ENCODE measurements at regions not wholly inside any gene's neighbourhood (a gene's known extent, or its start where the extent isn't known, plus 50 kb on each side); places are given as distances from the start of the nearest gene placed in this dataset.
"Not testable (repeated sequence)": the region's sequence is repeated elsewhere in the genome, so short reads cannot be mapped to it uniquely, and the experiment has no call there.

DNA sequence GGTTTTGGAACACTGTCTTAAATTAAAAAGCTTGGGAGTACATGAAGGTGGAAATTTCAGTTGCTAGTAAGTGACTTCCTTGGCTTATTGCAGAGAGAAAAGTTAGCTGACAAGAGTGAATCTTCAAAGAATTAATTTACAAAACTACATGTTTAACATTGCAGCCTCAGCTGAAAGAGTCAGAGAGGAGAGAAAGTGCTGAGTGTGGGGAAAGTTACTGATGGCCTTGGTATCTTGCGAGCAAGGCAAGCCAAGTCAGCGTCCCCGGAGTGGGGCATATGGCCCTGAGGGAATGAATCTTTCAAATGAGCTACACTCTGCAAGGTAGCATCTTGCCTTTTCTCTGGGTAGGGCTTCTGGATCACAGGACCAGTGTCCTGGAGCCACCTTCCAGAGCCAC lies 131.3 kb downstream of the LPIN1 start:
- peaks cover 2% of the 10 kb centered on the region for H3K9me3 Mint-ChIP-seq
- no peak overlapping the region for H2AFZ ChIP-seq (replicated peaks)
- H3K4me1 Mint-ChIP-seq: peaks cover 6% of the 10 kb centered on the region
- no peak for DNase-seq (ENCODE audit: low spot score)
- H3K9me3 ChIP-seq (ENCODE audit: low read depth): no peaks in the 10 kb centered on the region
- no peak overlapping the region for H3K9ac ChIP-seq
- H3F3A ChIP-seq (ENCODE audit: low read depth): no peaks in the 10 kb centered on the region
- H3K36me3 Mint-ChIP-seq: no peaks in the 10 kb centered on the region
- no peak overlapping the region for H3K27ac Mint-ChIP-seq
- no peak overlapping the region for H3K4me3 ChIP-seq
- H3K27ac ChIP-seq: no peak overlapping the region
- no peaks in the 10 kb centered on the region for H3K79me2 ChIP-seq (ENCODE audit: low read depth)
- H3K4me2 ChIP-seq: no peak overlapping the region
- TF ChIP-seq EZH2phosphoT487 (IDR thresholded peaks at IDR 0.05) (no peak), EZH2 (IDR thresholded peaks at IDR 0.05) (no peak)
- TF ChIP-seq, protein P1, sequence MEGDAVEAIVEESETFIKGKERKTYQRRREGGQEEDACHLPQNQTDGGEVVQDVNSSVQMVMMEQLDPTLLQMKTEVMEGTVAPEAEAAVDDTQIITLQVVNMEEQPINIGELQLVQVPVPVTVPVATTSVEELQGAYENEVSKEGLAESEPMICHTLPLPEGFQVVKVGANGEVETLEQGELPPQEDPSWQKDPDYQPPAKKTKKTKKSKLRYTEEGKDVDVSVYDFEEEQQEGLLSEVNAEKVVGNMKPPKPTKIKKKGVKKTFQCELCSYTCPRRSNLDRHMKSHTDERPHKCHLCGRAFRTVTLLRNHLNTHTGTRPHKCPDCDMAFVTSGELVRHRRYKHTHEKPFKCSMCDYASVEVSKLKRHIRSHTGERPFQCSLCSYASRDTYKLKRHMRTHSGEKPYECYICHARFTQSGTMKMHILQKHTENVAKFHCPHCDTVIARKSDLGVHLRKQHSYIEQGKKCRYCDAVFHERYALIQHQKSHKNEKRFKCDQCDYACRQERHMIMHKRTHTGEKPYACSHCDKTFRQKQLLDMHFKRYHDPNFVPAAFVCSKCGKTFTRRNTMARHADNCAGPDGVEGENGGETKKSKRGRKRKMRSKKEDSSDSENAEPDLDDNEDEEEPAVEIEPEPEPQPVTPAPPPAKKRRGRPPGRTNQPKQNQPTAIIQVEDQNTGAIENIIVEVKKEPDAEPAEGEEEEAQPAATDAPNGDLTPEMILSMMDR (IDR thresholded peaks at IDR 0.05): no peak
- no peaks in the 10 kb centered on the region for H4K20me1 ChIP-seq (ENCODE audit: low read depth)
- no peak overlapping the region for H3K4me3 Mint-ChIP-seq
- H3K4me1 ChIP-seq: no peaks in the 10 kb centered on the region
- H3K27me3 ChIP-seq: no peaks in the 10 kb centered on the region
- H3K36me3 ChIP-seq: no peaks in the 10 kb centered on the region
- peaks cover 4% of the 10 kb centered on the region for H3K27me3 Mint-ChIP-seq (ENCODE audit: insufficient read depth, low read depth)

DNA sequence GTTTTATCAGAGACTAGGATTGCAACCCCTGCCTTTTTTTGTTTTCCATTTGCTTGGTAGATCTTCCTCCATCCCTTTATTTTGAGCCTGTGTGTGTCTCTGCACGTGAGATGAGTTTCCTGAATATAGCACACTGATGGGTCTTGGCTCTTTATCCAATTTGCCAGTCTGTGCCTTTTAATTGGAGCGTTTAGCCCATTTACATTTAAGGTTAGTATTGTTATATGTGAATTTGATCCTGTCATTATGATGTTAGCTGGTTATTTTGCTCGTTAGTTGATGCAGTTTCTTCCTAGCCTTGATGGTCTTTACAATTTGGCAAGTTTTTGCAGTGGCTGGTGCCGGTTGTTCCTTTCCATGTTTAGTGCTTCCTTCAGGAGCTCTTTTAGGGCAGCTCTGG lies 138.8 kb downstream of the LPIN1 start:
- not testable (repeated sequence) for H3K4me1 Mint-ChIP-seq; H3K79me2 ChIP-seq (ENCODE audit: low read depth); H3K27me3 ChIP-seq; H3K27me3 Mint-ChIP-seq (ENCODE audit: insufficient read depth, low read depth); H3K4me2 ChIP-seq; H3F3A ChIP-seq (ENCODE audit: low read depth); H4K20me1 ChIP-seq (ENCODE audit: low read depth); H3K9me3 ChIP-seq (ENCODE audit: low read depth); H2AFZ ChIP-seq (replicated peaks); H3K4me1 ChIP-seq; H3K36me3 Mint-ChIP-seq; DNase-seq (ENCODE audit: low spot score); H3K4me3 Mint-ChIP-seq; H3K36me3 ChIP-seq; H3K27ac Mint-ChIP-seq; H3K27ac ChIP-seq; H3K9ac ChIP-seq; H3K4me3 ChIP-seq
- peaks cover 28% of the 10 kb centered on the region for H3K9me3 Mint-ChIP-seq

DNA sequence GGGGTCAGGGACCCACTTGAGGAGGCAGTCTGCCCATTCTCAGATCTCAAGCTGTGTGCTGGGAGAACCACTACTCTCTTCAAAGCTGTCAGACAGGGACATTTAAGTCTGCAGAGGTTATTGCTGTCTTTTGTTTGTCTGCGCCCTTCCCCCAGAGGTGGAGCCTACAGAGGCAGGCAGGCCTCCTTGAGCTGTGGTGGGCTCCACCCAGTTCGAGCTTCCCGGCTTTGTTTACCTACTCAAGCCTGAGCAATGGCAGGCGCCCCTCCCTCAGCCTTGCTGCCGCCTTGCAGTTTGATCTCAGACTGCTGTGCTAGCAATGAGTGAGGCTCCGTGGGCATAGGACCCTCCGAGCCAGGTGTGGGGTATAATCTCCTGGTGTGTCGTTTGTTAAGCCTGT lies 140.5 kb downstream of the LPIN1 start:
- H3K27me3 Mint-ChIP-seq (ENCODE audit: insufficient read depth, low read depth); H3K27me3 ChIP-seq; H3K27ac ChIP-seq; H3K4me2 ChIP-seq; H3K27ac Mint-ChIP-seq; H3F3A ChIP-seq (ENCODE audit: low read depth); H3K36me3 Mint-ChIP-seq; H3K9ac ChIP-seq; H3K4me3 ChIP-seq; H3K36me3 ChIP-seq; H3K4me3 Mint-ChIP-seq; H3K9me3 ChIP-seq (ENCODE audit: low read depth); H3K79me2 ChIP-seq (ENCODE audit: low read depth); H4K20me1 ChIP-seq (ENCODE audit: low read depth); H3K4me1 ChIP-seq; H3K4me1 Mint-ChIP-seq; DNase-seq (ENCODE audit: low spot score); H2AFZ ChIP-seq (replicated peaks): not testable (repeated sequence)
- peaks cover 33% of the 10 kb centered on the region for H3K9me3 Mint-ChIP-seq

DNA sequence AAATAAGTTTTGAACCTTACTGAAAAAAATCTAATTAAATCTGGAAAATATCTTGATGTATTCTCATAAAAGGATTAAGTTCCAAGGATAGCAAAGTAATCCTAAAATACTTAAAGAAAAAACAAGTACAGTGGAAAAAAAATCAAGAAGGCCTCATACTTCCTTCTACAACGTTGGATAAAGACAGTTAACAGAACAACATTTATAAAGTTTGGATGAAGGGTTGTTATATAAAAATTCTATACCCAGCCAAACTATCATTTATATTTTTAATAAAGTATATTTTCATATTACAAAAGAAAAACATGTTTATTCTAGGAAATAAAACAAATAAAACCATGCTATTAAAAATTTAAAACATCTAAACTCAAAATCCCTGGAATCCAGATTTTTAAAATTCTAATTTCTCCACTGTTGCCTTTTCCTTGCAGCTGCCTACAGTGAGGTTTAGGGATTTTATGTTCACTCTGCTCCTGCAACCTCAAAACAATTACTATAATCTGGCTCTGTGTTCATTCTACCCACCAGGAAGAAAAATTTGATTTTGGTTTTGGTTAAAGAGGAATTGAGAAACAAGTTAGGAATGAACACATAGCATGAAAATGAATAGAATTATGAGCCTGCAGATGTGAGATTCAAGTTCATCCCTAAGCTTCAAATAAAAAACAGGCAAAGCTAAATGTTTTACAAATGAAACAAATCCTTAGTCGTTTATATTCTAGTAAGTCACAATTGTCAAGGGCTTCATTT lies 142.8 kb downstream of the LPIN1 start:
- peaks cover 7% of the 10 kb centered on the region for H3K36me3 Mint-ChIP-seq
- Histone ChIP-seq H3K9ac (no peak overlapping the region), H3K4me3 (no peak overlapping the region), H4K20me1 (ENCODE audit: low read depth) (no peaks in the 10 kb centered on the region), H3K4me1 (peaks cover 6% of the 10 kb centered on the region), H3K27ac (no peak overlapping the region), H3K9me3 (ENCODE audit: low read depth) (no peaks in the 10 kb centered on the region), H3K4me2 (no peak overlapping the region), H3F3A (ENCODE audit: low read depth) (no peaks in the 10 kb centered on the region), H3K79me2 (ENCODE audit: low read depth) (no peaks in the 10 kb centered on the region), H2AFZ (replicated peaks) (no peak overlapping the region), H3K27me3 (no peaks in the 10 kb centered on the region), H3K36me3 (no peaks in the 10 kb centered on the region)
- no peak for DNase-seq (ENCODE audit: low spot score)
- no peaks in the 10 kb centered on the region for H3K4me1 Mint-ChIP-seq
- H3K27me3 Mint-ChIP-seq (ENCODE audit: insufficient read depth, low read depth): peaks cover 2% of the 10 kb centered on the region
- no peak for TF ChIP-seq EZH2 (IDR thresholded peaks at IDR 0.05)
- TF ChIP-seq EZH2phosphoT487 (IDR thresholded peaks at IDR 0.05): no peak
- TF ChIP-seq, protein P1 (IDR thresholded peaks at IDR 0.05): no peak
- H3K27ac Mint-ChIP-seq: no peak overlapping the region
- peaks cover 34% of the 10 kb centered on the region for H3K9me3 Mint-ChIP-seq
- no peak overlapping the region for H3K4me3 Mint-ChIP-seq
